DND-41 (cell line): ENCODE measurements at regions not wholly inside any gene's neighbourhood (a gene's known extent, or its start where the extent isn't known, plus 50 kb on each side); places are given as distances from the start of the nearest gene placed in this dataset.

Source experiments
- EZH2 ChIP-seq: IDR thresholded peaks from 3 replicates; pipeline ENCODE4 v1.6.1; 2012; ENCODE audit warnings: borderline replicate concordance, low read depth, mild to moderate bottlenecking, moderate library complexity, low read length, inconsistent platforms; ENCODE audit not compliant: severe bottlenecking
- TF ChIP-seq, protein P1 (sequence below): IDR thresholded peaks from 2 replicates; pipeline ENCODE4 v1.5.1; 2012; ENCODE audit warnings: borderline replicate concordance, low read length, moderate library complexity, mild to moderate bottlenecking; ENCODE audit not compliant: poor library complexity, severe bottlenecking; ENCODE audit errors: extremely low read depth

DNA sequence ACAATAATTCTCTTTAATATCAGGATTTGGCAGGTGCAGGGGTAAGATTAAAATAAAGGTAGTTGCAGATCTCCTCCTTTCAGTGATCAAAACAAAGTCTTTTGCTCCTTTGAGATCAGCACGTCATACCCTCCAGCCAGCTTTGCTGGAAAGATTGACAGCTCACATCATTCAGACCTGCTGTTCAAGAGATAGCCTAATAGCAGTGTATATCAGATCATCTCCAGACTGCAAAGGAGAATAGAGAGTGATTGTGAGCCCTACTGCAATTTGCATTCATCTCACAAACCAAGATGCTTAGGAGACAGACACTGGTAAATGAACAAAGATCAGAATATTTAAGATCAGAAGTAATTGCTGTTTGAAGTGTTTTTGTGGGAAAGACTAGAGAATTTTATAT, 135.8 kb upstream of the DSEL start:
- TF ChIP-seq, protein P1, sequence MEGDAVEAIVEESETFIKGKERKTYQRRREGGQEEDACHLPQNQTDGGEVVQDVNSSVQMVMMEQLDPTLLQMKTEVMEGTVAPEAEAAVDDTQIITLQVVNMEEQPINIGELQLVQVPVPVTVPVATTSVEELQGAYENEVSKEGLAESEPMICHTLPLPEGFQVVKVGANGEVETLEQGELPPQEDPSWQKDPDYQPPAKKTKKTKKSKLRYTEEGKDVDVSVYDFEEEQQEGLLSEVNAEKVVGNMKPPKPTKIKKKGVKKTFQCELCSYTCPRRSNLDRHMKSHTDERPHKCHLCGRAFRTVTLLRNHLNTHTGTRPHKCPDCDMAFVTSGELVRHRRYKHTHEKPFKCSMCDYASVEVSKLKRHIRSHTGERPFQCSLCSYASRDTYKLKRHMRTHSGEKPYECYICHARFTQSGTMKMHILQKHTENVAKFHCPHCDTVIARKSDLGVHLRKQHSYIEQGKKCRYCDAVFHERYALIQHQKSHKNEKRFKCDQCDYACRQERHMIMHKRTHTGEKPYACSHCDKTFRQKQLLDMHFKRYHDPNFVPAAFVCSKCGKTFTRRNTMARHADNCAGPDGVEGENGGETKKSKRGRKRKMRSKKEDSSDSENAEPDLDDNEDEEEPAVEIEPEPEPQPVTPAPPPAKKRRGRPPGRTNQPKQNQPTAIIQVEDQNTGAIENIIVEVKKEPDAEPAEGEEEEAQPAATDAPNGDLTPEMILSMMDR = no peak
- no peak for TF ChIP-seq EZH2
